Left hindlimb (tissue), 1 donor: ENCODE measurements at regions not wholly inside any gene's neighbourhood (a gene's known extent, or its start where the extent isn't known, plus 50 kb on each side); places are given as distances from the start of the nearest gene placed in this dataset.
"Not testable (repeated sequence)": the region's sequence is repeated elsewhere in the genome, so short reads cannot be mapped to it uniquely, and the experiment has no call there.

Experiments
- DNase-seq: peaks from one replicate; pipeline ENCODE4 v3.0.0-alpha.2; 2018

GRCh38 chr12:124131659-124132058 lies 158.6 kb downstream of the ZNF664 start:
- no peak for DNase-seq

- no peak for DNase-seq
Measured at GRCh38 chr12:124132530-124132929, 159.5 kb downstream of the ZNF664 start.

- DNase-seq = no peak
Measured at GRCh38 chr12:124136796-124137195, 158.1 kb upstream of the RFLNA start.

- no peak for DNase-seq
Measured at GRCh38 chr12:124140944-124141486, 153.9 kb upstream of the RFLNA start.

GRCh38 chr12:124141611-124142010 lies 153.3 kb upstream of the RFLNA start:
- not testable (repeated sequence) for DNase-seq

GRCh38 chr12:124142395-124143035 lies 152.4 kb upstream of the RFLNA start:
- no peak for DNase-seq

- no peak for DNase-seq
Measured at GRCh38 chr12:124143726-124144125, 151.2 kb upstream of the RFLNA start.

- DNase-seq = no peak
Measured at GRCh38 chr12:124144531-124145194, 150.2 kb upstream of the RFLNA start.

GRCh38 chr12:124147027-124147426 lies 147.9 kb upstream of the RFLNA start:
- DNase-seq = no peak

- no peak for DNase-seq
Measured at GRCh38 chr12:124147575-124147974, 147.3 kb upstream of the RFLNA start.

- peak; percentile 48 for DNase-seq
Measured at GRCh38 chr12:124148481-124149273, 146.2 kb upstream of the RFLNA start.

- no peak for DNase-seq
Measured at GRCh38 chr12:124149287-124149686, 145.6 kb upstream of the RFLNA start.

- no peak for DNase-seq
Measured at GRCh38 chr12:124150168-124150567, 144.7 kb upstream of the RFLNA start.

- DNase-seq = no peak
Measured at GRCh38 chr12:124151583-124151982, 143.3 kb upstream of the RFLNA start.

- DNase-seq = peak; percentile 56
Measured at GRCh38 chr12:124152731-124153130, 142.2 kb upstream of the RFLNA start.

GRCh38 chr12:124153392-124153791 lies 141.5 kb upstream of the RFLNA start:
- no peak for DNase-seq

GRCh38 chr12:124157406-124157805 lies 137.5 kb upstream of the RFLNA start:
- DNase-seq = peak; percentile 55

- DNase-seq = no peak
Measured at GRCh38 chr12:124159655-124160054, 135.2 kb upstream of the RFLNA start.

GRCh38 chr12:124160097-124160756 lies 134.7 kb upstream of the RFLNA start:
- DNase-seq = peak; percentile 59

- DNase-seq = not testable (repeated sequence)
Measured at GRCh38 chr12:124161402-124161801, 133.5 kb upstream of the RFLNA start.

- DNase-seq = no peak
Measured at GRCh38 chr12:124162151-124163110, 132.5 kb upstream of the RFLNA start.

GRCh38 chr12:124165695-124166094 lies 129.2 kb upstream of the RFLNA start:
- DNase-seq = no peak
